ENCODE measurements at regions not wholly inside any gene's neighbourhood (a gene's known extent, or its start where the extent isn't known, plus 50 kb on each side); places are given as distances from the start of the nearest gene placed in this dataset.

DNA sequence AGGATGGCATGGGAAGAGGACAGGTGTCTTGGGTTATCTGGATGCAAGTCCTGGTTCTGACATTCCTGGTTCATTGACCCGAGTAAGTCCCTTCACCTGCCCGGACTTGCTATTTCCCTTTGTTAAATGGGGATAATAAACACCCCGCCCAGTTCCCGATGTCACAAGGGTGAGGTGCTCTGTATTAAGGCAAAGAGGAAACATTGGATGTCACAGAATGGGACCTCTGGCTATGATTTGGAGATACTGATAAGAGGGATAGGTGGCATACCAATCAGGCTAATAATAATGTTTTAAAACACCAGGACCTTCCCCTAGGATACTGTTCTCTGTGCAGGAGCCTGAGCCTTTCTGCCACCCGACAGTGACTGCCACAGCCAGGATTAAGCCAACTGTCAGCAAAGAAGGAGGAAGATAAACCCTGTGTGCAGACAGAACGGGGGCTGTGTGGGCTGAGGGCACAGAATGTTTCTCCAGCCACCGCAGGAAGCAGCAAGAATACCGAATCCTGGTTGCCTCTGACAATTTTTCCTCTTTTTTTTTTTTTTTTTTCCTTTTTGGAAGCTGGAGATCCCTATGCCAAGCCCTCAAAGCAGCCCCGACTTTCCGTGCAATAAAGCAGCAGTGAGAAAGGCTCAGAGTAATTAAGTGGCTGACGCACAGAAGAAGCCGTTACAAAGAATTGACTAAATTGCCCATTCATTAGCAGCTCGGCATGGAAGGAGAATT lies 336.6 kb downstream of the SMAD2 start:
- DNase-seq (ENCODE audit: low read depth), result no peak
- H3K4me3 ChIP-seq (ENCODE audit: low read length), result no peak overlapping the region
- TF ChIP-seq, protein P1, sequence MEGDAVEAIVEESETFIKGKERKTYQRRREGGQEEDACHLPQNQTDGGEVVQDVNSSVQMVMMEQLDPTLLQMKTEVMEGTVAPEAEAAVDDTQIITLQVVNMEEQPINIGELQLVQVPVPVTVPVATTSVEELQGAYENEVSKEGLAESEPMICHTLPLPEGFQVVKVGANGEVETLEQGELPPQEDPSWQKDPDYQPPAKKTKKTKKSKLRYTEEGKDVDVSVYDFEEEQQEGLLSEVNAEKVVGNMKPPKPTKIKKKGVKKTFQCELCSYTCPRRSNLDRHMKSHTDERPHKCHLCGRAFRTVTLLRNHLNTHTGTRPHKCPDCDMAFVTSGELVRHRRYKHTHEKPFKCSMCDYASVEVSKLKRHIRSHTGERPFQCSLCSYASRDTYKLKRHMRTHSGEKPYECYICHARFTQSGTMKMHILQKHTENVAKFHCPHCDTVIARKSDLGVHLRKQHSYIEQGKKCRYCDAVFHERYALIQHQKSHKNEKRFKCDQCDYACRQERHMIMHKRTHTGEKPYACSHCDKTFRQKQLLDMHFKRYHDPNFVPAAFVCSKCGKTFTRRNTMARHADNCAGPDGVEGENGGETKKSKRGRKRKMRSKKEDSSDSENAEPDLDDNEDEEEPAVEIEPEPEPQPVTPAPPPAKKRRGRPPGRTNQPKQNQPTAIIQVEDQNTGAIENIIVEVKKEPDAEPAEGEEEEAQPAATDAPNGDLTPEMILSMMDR (conservative IDR thresholded peaks at IDR 0.05; ENCODE audit: low read depth, low read length), result no peak

DNA sequence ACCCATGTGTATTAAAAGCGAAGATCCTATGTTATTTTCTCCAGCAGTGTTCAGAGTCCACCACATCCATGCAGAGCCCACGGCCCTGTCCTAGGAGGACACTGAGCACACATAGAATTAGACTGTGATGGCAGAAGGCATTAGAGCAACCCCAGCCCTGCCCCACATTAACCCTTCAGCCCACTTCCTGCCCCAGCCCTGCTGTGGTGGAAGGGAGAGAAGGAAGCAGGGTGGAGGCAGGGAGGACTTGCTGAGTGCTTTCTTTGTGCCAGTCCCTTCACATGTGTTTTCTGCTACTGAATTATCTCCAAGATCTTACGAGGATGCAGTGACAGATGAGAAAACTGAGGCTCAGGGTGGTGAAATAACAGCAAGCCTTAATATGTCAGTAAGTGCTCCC lies 339.0 kb downstream of the SMAD2 start:
- DNase-seq (ENCODE audit: low read depth), result no peak
- TF ChIP-seq, protein P1 (conservative IDR thresholded peaks at IDR 0.05; ENCODE audit: low read depth, low read length), result no peak
- H3K4me3 ChIP-seq (ENCODE audit: low read length), result no peak overlapping the region

DNA sequence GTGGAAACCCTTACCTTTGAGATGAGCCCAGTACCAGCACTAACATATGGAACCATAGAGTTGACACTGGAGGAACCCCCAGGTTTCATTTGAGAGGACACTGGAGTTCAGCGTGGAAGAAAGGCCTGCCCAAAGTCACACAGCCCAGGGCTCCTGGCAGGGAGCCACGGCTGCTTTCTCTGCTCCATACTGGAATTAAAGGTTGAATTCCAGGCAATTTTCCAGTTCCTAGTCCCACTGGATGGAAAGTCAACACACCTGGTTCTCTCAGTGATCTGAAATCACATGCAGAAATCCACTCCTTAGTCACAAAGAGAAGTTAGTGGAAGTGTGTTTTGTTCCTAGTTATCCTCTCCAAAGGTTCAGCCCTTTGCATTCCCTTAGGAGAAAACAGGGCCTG lies 336.1 kb upstream of the SKOR2 start:
- no peak for DNase-seq (ENCODE audit: low read depth)
- no peak overlapping the region for H3K4me3 ChIP-seq (ENCODE audit: low read length)
- TF ChIP-seq, protein P1 (conservative IDR thresholded peaks at IDR 0.05; ENCODE audit: low read depth, low read length), result no peak

DNA sequence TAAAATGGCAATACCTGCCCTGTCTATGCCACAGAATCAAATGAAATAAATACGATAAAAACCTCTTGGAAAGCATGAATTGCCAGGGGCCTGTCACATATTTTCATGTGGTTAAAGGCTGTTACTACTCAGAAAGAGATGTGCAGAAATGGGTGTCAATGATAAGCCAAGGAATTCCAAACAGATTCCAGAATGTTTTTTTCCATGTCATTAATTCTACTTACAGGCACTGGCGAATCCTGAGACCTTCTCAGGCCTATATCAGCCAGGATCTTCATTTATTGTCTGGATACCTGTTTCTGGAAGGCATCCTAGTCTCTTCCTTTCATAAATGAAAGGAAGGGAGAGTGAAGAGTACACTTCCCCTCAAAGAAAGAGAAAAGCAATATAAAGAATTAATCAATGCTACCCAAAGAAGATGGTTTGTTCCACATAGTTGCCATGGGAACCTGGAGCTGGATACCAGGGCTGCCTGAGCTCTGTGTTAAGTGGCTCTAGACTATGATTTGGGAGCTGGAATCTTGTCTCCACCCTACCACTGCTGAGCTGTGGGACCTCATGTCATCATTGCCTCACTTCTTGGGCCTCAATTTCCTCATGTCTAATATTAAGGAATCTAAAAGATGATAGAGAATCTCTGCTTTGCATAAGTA lies 335.1 kb upstream of the SKOR2 start:
- DNase-seq (ENCODE audit: low read depth), result no peak
- TF ChIP-seq, protein P1 (conservative IDR thresholded peaks at IDR 0.05; ENCODE audit: low read depth, low read length), result no peak
- no peak overlapping the region for H3K4me3 ChIP-seq (ENCODE audit: low read length)

DNA sequence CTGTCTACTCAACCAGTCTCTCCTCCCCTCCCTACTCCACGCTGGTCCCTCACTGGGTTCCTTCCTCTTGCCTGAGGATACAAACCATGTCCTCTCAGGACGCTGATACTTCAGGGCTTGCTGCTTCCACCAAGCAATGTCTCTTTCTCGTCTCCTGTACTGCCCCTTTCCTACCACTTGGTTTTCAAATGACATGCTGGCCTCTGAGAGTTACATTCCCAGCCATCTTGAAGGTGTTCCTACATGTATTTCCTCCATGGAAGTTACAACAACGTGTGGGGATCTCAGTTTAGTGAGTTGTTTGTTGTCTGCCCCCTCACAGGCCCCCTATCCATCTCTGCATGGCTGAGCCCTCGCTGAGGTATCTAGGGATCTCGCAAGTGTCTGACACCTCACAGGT lies 334.5 kb upstream of the SKOR2 start:
- no peak for DNase-seq (ENCODE audit: low read depth)
- no peak overlapping the region for H3K4me3 ChIP-seq (ENCODE audit: low read length)
- TF ChIP-seq, protein P1 (conservative IDR thresholded peaks at IDR 0.05; ENCODE audit: low read depth, low read length), result no peak

DNA sequence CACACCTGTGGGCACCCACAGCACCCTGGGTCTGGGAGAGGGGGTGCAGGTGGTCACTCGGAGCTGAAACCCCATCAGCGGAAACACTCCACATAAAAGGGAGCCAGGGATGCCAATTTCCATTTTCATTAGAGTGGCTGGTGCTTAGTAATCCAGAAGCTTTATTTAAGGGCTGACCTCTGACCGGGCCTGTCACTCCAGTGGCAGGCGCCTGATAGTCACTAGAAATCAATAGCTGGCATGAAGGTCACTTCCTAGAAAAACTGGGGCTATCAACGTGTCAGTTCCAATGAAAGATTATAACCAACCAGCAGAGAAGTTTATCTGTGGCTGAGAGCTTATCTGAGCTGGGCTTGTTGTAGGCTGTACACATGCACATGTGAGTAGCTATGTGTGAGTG lies 333.7 kb upstream of the SKOR2 start:
- H3K4me3 ChIP-seq (ENCODE audit: low read length), result no peak overlapping the region
- TF ChIP-seq, protein P1 (conservative IDR thresholded peaks at IDR 0.05; ENCODE audit: low read depth, low read length), result no peak
- no peak for DNase-seq (ENCODE audit: low read depth)

DNA sequence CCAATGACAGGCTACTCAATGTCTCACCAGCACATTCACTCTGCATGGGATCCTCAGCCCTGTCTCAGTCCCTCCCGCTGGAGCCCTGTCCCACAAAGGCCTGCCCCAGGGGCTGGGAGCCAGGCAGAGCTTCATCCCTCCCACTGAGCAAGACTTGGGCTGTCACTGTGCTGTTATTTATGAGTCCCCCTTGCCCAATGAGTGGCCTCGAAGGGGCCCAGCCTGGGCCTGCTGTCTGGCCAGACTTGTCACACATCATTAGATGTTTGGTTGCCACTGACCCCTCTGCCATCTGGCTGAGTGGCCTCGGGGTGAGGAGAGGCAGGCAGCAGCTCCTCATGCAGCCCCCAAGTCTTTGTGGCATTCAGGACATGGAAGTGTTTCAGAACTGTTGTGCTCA lies 330.6 kb upstream of the SKOR2 start:
- TF ChIP-seq, protein P1 (conservative IDR thresholded peaks at IDR 0.05; ENCODE audit: low read depth, low read length), result no peak
- no peak for DNase-seq (ENCODE audit: low read depth)
- H3K4me3 ChIP-seq (ENCODE audit: low read length), result no peak overlapping the region

All from retinal pigment epithelial cell (primary cell).